IPS-20b (cell line): ENCODE measurements at regions not wholly inside any gene's neighbourhood (a gene's known extent, or its start where the extent isn't known, plus 50 kb on each side); places are given as distances from the start of the nearest gene placed in this dataset.

Experiments used
- H3K27ac ChIP-seq: one replicate; pipeline ENCODE4 v1.5.1; 2013; ENCODE audit warnings: low read length
- H3K27me3 ChIP-seq: 2 replicates; pipeline ENCODE4 v1.6.1; 2013; ENCODE audit warnings: mild to moderate bottlenecking, low read length, inconsistent platforms; ENCODE audit not compliant: insufficient read depth
- H3K36me3 ChIP-seq: 2 replicates; pipeline ENCODE4 v1.6.1; 2013; ENCODE audit warnings: low read depth, mild to moderate bottlenecking, inconsistent platforms, low read length, moderate library complexity; ENCODE audit not compliant: insufficient read depth
- H3K4me1 ChIP-seq: 2 replicates; pipeline ENCODE4 v1.6.1; 2013; ENCODE audit warnings: mild to moderate bottlenecking, control low read depth, inconsistent platforms, low read length, moderate library complexity; ENCODE audit not compliant: insufficient read depth
- H3K4me3 ChIP-seq: 2 replicates; pipeline ENCODE4 v1.5.1; 2013; ENCODE audit warnings: mild to moderate bottlenecking, low read length, inconsistent platforms
- H3K9ac ChIP-seq: 2 replicates; pipeline ENCODE4 v1.6.1; 2013; ENCODE audit warnings: low read depth, mild to moderate bottlenecking, inconsistent platforms, low read length, moderate library complexity
- H3K9me3 ChIP-seq: 2 replicates; pipeline ENCODE4 v1.6.1; 2013; ENCODE audit warnings: mild to moderate bottlenecking, low read depth, low read length, inconsistent platforms; ENCODE audit not compliant: insufficient read depth

- Histone ChIP-seq H3K27ac (no peak overlapping the region), H3K36me3 (no peaks in the 10 kb centered on the region), H3K4me3 (no peak overlapping the region), H3K9ac (no peak overlapping the region), H3K9me3 (no peaks in the 10 kb centered on the region), H3K4me1 (no peaks in the 10 kb centered on the region), H3K27me3 (no peaks in the 10 kb centered on the region)
Observed at GRCh38 chr2:139819273-139819796, 1039.1 kb upstream of the NXPH2 start.

GRCh38 chr2:139814458-139814857, 1034.3 kb upstream of the NXPH2 start:
- H3K4me1 ChIP-seq: peaks cover 5% of the 10 kb centered on the region
- no peak overlapping the region for H3K27ac ChIP-seq
- no peaks in the 10 kb centered on the region for H3K36me3 ChIP-seq
- no peak overlapping the region for H3K4me3 ChIP-seq
- H3K9me3 ChIP-seq: no peaks in the 10 kb centered on the region
- no peaks in the 10 kb centered on the region for H3K27me3 ChIP-seq
- no peak overlapping the region for H3K9ac ChIP-seq

- H3K4me1 ChIP-seq: peaks cover 5% of the 10 kb centered on the region
- H3K36me3 ChIP-seq: no peaks in the 10 kb centered on the region
- H3K9me3 ChIP-seq: no peaks in the 10 kb centered on the region
- no peaks in the 10 kb centered on the region for H3K27me3 ChIP-seq
- H3K4me3 ChIP-seq: no peak overlapping the region
- H3K9ac ChIP-seq: no peak overlapping the region
- H3K27ac ChIP-seq: no peak overlapping the region
Observed at GRCh38 chr2:139813340-139813739, 1033.2 kb upstream of the NXPH2 start.

GRCh38 chr2:139805441-139805840, 1025.3 kb upstream of the NXPH2 start:
- Histone ChIP-seq H3K9me3 (no peaks in the 10 kb centered on the region), H3K9ac (no peak overlapping the region), H3K27me3 (no peaks in the 10 kb centered on the region), H3K4me3 (no peak overlapping the region), H3K36me3 (no peaks in the 10 kb centered on the region), H3K27ac (no peak overlapping the region), H3K4me1 (no peaks in the 10 kb centered on the region)

- no peaks in the 10 kb centered on the region for H3K4me1 ChIP-seq
- H3K27ac ChIP-seq: no peak overlapping the region
- no peaks in the 10 kb centered on the region for H3K9me3 ChIP-seq
- no peak overlapping the region for H3K9ac ChIP-seq
- no peaks in the 10 kb centered on the region for H3K36me3 ChIP-seq
- no peak overlapping the region for H3K4me3 ChIP-seq
- no peaks in the 10 kb centered on the region for H3K27me3 ChIP-seq
Observed at GRCh38 chr2:139798391-139798790, 1018.2 kb upstream of the NXPH2 start.

GRCh38 chr2:139790807-139791752, 1010.9 kb upstream of the NXPH2 start:
- Histone ChIP-seq H3K9ac (no peak overlapping the region), H3K4me3 (no peak overlapping the region), H3K36me3 (no peaks in the 10 kb centered on the region), H3K27me3 (no peaks in the 10 kb centered on the region), H3K4me1 (no peaks in the 10 kb centered on the region), H3K27ac (no peak overlapping the region), H3K9me3 (no peaks in the 10 kb centered on the region)

- no peaks in the 10 kb centered on the region for H3K4me1 ChIP-seq
- H3K4me3 ChIP-seq: no peak overlapping the region
- H3K36me3 ChIP-seq: no peaks in the 10 kb centered on the region
- H3K27me3 ChIP-seq: no peaks in the 10 kb centered on the region
- no peak overlapping the region for H3K9ac ChIP-seq
- no peaks in the 10 kb centered on the region for H3K9me3 ChIP-seq
- H3K27ac ChIP-seq: no peak overlapping the region
Observed at GRCh38 chr2:139790136-139790535, 1009.9 kb upstream of the NXPH2 start.

- H3K4me1 ChIP-seq: no peaks in the 10 kb centered on the region
- no peaks in the 10 kb centered on the region for H3K36me3 ChIP-seq
- H3K27ac ChIP-seq: no peak overlapping the region
- no peak overlapping the region for H3K4me3 ChIP-seq
- H3K9ac ChIP-seq: no peak overlapping the region
- no peaks in the 10 kb centered on the region for H3K9me3 ChIP-seq
- no peaks in the 10 kb centered on the region for H3K27me3 ChIP-seq
Observed at GRCh38 chr2:139778732-139779131, 998.5 kb upstream of the NXPH2 start.

GRCh38 chr2:139773720-139774277, 993.6 kb upstream of the NXPH2 start:
- Histone ChIP-seq H3K27me3 (no peaks in the 10 kb centered on the region), H3K36me3 (no peaks in the 10 kb centered on the region), H3K4me1 (no peaks in the 10 kb centered on the region), H3K4me3 (no peak overlapping the region), H3K9ac (no peak overlapping the region), H3K27ac (no peak overlapping the region), H3K9me3 (no peaks in the 10 kb centered on the region)

- H3K9ac ChIP-seq: no peak overlapping the region
- no peaks in the 10 kb centered on the region for H3K9me3 ChIP-seq
- no peaks in the 10 kb centered on the region for H3K27me3 ChIP-seq
- no peak overlapping the region for H3K27ac ChIP-seq
- H3K4me3 ChIP-seq: no peak overlapping the region
- H3K4me1 ChIP-seq: no peaks in the 10 kb centered on the region; the same call in 1 of the 2 replicates
- H3K36me3 ChIP-seq: no peaks in the 10 kb centered on the region
Observed at GRCh38 chr2:139769633-139770032, 989.4 kb upstream of the NXPH2 start.

GRCh38 chr2:139763705-139764104, 983.5 kb upstream of the NXPH2 start:
- Histone ChIP-seq H3K9me3 (no peaks in the 10 kb centered on the region), H3K9ac (no peak overlapping the region), H3K27me3 (no peaks in the 10 kb centered on the region), H3K4me3 (no peak overlapping the region), H3K27ac (no peak overlapping the region), H3K36me3 (no peaks in the 10 kb centered on the region), H3K4me1 (no peaks in the 10 kb centered on the region; the same call in 1 of the 2 replicates)

- H3K27me3 ChIP-seq: no peaks in the 10 kb centered on the region
- no peaks in the 10 kb centered on the region for H3K36me3 ChIP-seq
- H3K9me3 ChIP-seq: peaks cover 11% of the 10 kb centered on the region; the same call in 1 of the 2 replicates
- no peak overlapping the region for H3K9ac ChIP-seq
- no peaks in the 10 kb centered on the region for H3K4me1 ChIP-seq
- H3K4me3 ChIP-seq: no peak overlapping the region
- no peak overlapping the region for H3K27ac ChIP-seq
Observed at GRCh38 chr2:139759000-139759505, 978.9 kb upstream of the NXPH2 start.
